Ishikawa (cell line): ENCODE measurements at regions not wholly inside any gene's neighbourhood (a gene's known extent, or its start where the extent isn't known, plus 50 kb on each side); places are given as distances from the start of the nearest gene placed in this dataset.

ENCODE experiments used
- CEBPB ChIP-seq: IDR thresholded peaks from 2 replicates; pipeline ENCODE4 v1.6.1; 2012
- CREB1 ChIP-seq: IDR thresholded peaks from 2 replicates; pipeline ENCODE4 v1.6.1; 2012; ENCODE audit warnings: low read depth
- EGR1 ChIP-seq: IDR thresholded peaks from 2 replicates; pipeline ENCODE4 v1.6.1; 2012
- EP300 ChIP-seq: IDR thresholded peaks from 2 replicates; pipeline ENCODE4 v1.6.1; 2012; ENCODE audit warnings: borderline replicate concordance
- FOXM1 ChIP-seq: IDR thresholded peaks from 2 replicates; pipeline ENCODE4 v1.6.1; 2012; ENCODE audit warnings: low read depth, borderline replicate concordance
- MAX ChIP-seq: IDR thresholded peaks from 2 replicates; pipeline ENCODE4 v1.6.1; 2012
- NFIC ChIP-seq: IDR thresholded peaks from 2 replicates; pipeline ENCODE4 v1.6.1; 2012
- RAD21 ChIP-seq: IDR thresholded peaks from 2 replicates; pipeline ENCODE4 v1.6.1; 2012; ENCODE audit warnings: low read depth
- REST ChIP-seq: IDR thresholded peaks from 2 replicates; pipeline ENCODE4 v1.6.1; 2012; ENCODE audit warnings: low read depth, mild to moderate bottlenecking
- TAF1 ChIP-seq: IDR thresholded peaks from 2 replicates; pipeline ENCODE4 v1.6.1; 2012; ENCODE audit warnings: low read depth, mild to moderate bottlenecking

GRCh38 chr5:51034222-51034901 lies 348.9 kb upstream of the ISL1 start:
- no peak for TF ChIP-seq REST
- no peak for TF ChIP-seq TAF1
- TF ChIP-seq EP300, result no peak
- no peak for TF ChIP-seq CEBPB
- no peak for TF ChIP-seq RAD21
- no peak for TF ChIP-seq EGR1
- no peak for TF ChIP-seq FOXM1
- TF ChIP-seq MAX, result no peak
- TF ChIP-seq NFIC, result no peak
- TF ChIP-seq CREB1, result no peak
